ENCODE measurements at regions not wholly inside any gene's neighbourhood (a gene's known extent, or its start where the extent isn't known, plus 50 kb on each side); places are given as distances from the start of the nearest gene placed in this dataset.
"Not testable (repeated sequence)": the region's sequence is repeated elsewhere in the genome, so short reads cannot be mapped to it uniquely, and the experiment has no call there.

- not testable (repeated sequence) for TF ChIP-seq CTCF, POLR2A (IDR thresholded peaks at IDR 0.05)
These were observed 376.3 kb upstream of the PROK2 start for GRCh38 chr3:72161285-72161684.
